H9 (cell line): ENCODE measurements at regions not wholly inside any gene's neighbourhood (a gene's known extent, or its start where the extent isn't known, plus 50 kb on each side); places are given as distances from the start of the nearest gene placed in this dataset.

Source experiments
- DNase-seq: peaks from one replicate; pipeline ENCODE4 v3.0.0-alpha.2; 2017
- H2AFZ ChIP-seq: one replicate; pipeline ENCODE4 v1.6.1; 2013; ENCODE audit warnings: mild to moderate bottlenecking, low read length, control low read depth, moderate library complexity
- H2AK5ac ChIP-seq: 2 replicates; pipeline ENCODE4 v1.6.1; 2013; ENCODE audit warnings: low read length, control low read depth, mixed read lengths; ENCODE audit not compliant: insufficient read length
- H2BK120ac ChIP-seq: one replicate; pipeline ENCODE4 v1.6.1; 2013; ENCODE audit warnings: low read depth, mild to moderate bottlenecking, low read length, control low read depth, inconsistent platforms; ENCODE audit not compliant: poor library complexity, severe bottlenecking
- H2BK12ac ChIP-seq: 2 replicates; pipeline ENCODE4 v1.6.1; 2013; ENCODE audit warnings: low read length, control low read depth, mixed read lengths, low read depth; ENCODE audit not compliant: insufficient read length
- H2BK15ac ChIP-seq: 2 replicates; pipeline ENCODE4 v1.6.1; 2013; ENCODE audit warnings: low read depth, low read length, control low read depth
- H2BK20ac ChIP-seq: one replicate; pipeline ENCODE4 v1.6.1; 2013; ENCODE audit warnings: low read depth, mild to moderate bottlenecking, low read length, control low read depth, inconsistent platforms; ENCODE audit not compliant: poor library complexity, severe bottlenecking
- H2BK5ac ChIP-seq: 2 replicates; pipeline ENCODE4 v1.6.1; 2013; ENCODE audit warnings: low read length, control low read depth, mixed read lengths; ENCODE audit not compliant: insufficient read length
- H3K14ac ChIP-seq: 2 replicates; pipeline ENCODE4 v1.6.1; 2013; ENCODE audit warnings: low read length, control low read depth; ENCODE audit not compliant: insufficient read depth
- H3K18ac ChIP-seq: 2 replicates; pipeline ENCODE4 v1.6.1; 2013; ENCODE audit warnings: low read depth, mild to moderate bottlenecking, mixed read lengths, low read length, control low read depth; ENCODE audit not compliant: insufficient read length
- H3K23ac ChIP-seq: 2 replicates; pipeline ENCODE4 v1.6.1; 2013; ENCODE audit warnings: low read length, control low read depth, mixed read lengths, low read depth; ENCODE audit not compliant: insufficient read length
- H3K23me2 ChIP-seq: 2 replicates; pipeline ENCODE4 v1.6.1; 2013; ENCODE audit warnings: low read depth, mild to moderate bottlenecking, mixed read lengths, low read length, control low read depth; ENCODE audit not compliant: insufficient read length, poor library complexity, severe bottlenecking
- H3K27ac ChIP-seq: 2 replicates; pipeline ENCODE4 v1.5.1; 2013; ENCODE audit warnings: low read length, control low read depth, mixed read lengths, low read depth; ENCODE audit not compliant: insufficient read length
- H3K27me3 ChIP-seq: 2 replicates; pipeline ENCODE4 v1.6.1; 2013; ENCODE audit warnings: low read length, control low read depth, inconsistent platforms; ENCODE audit not compliant: insufficient read depth
- H3K4ac ChIP-seq: 2 replicates; pipeline ENCODE4 v1.6.1; 2013; ENCODE audit warnings: low read depth, mild to moderate bottlenecking, control low read depth, inconsistent platforms, low read length, moderate library complexity
- H3K4me1 ChIP-seq: 2 replicates; pipeline ENCODE4 v1.6.1; 2013; ENCODE audit warnings: low read length, control low read depth, inconsistent platforms; ENCODE audit not compliant: insufficient read depth
- H3K4me2 ChIP-seq: 2 replicates; pipeline ENCODE4 v1.6.1; 2013; ENCODE audit warnings: low read length, control low read depth, mixed read lengths; ENCODE audit not compliant: insufficient read length, insufficient read depth
- H3K56ac ChIP-seq: 2 replicates; pipeline ENCODE4 v1.6.1; 2013; ENCODE audit warnings: low read depth, mild to moderate bottlenecking, mixed read lengths, low read length, control low read depth; ENCODE audit not compliant: insufficient read length
- H3K79me1 ChIP-seq: 2 replicates; pipeline ENCODE4 v1.6.1; 2013; ENCODE audit warnings: low read depth, mild to moderate bottlenecking, moderate library complexity, low read length, control low read depth, inconsistent platforms; ENCODE audit not compliant: insufficient read depth, poor library complexity, severe bottlenecking
- H3K79me2 ChIP-seq: 2 replicates; pipeline ENCODE4 v1.6.1; 2013; ENCODE audit warnings: low read length, control low read depth, inconsistent platforms; ENCODE audit not compliant: insufficient read depth
- H3K9ac ChIP-seq: 2 replicates; pipeline ENCODE4 v1.6.1; 2013; ENCODE audit warnings: low read length, control low read depth, mixed read lengths; ENCODE audit not compliant: insufficient read length; ENCODE audit errors: extremely low read depth
- H3K9me3 ChIP-seq: one replicate; pipeline ENCODE4 v1.6.1; 2013; ENCODE audit warnings: low read depth, low read length, inconsistent platforms; ENCODE audit not compliant: control insufficient read depth
- H3T11ph ChIP-seq: one replicate; pipeline ENCODE4 v1.6.1; 2013; ENCODE audit warnings: mild to moderate bottlenecking, low read length, control low read depth, inconsistent platforms
- H4K20me1 ChIP-seq: one replicate; pipeline ENCODE4 v1.6.1; 2013; ENCODE audit not compliant: control insufficient read depth, insufficient read length, insufficient read depth
- H4K5ac ChIP-seq: 2 replicates; pipeline ENCODE4 v1.6.1; 2013; ENCODE audit warnings: low read depth, mild to moderate bottlenecking, mixed read lengths, low read length, control low read depth; ENCODE audit not compliant: insufficient read length
- H4K8ac ChIP-seq: replicated peaks from 2 replicates; pipeline ENCODE4 v1.6.1; 2013; ENCODE audit warnings: low read length, control low read depth, mixed read lengths, low read depth; ENCODE audit not compliant: insufficient read length
- H4K91ac ChIP-seq: 2 replicates; pipeline ENCODE4 v1.6.1; 2013; ENCODE audit warnings: low read depth, mild to moderate bottlenecking, moderate library complexity, mixed read lengths, low read length, control low read depth; ENCODE audit not compliant: insufficient read length
- H3K27ac Mint-ChIP-seq, 3 experiments: 2 replicates in 2 of 3; 3 replicates in 1 of 3; pipeline ENCODE4 v1.8.0; 2020 to 2021; ENCODE audit warnings: mixed read lengths in 3 of 3, mild to moderate bottlenecking in 1 of 3, moderate library complexity in 1 of 3
- H3K27me3 Mint-ChIP-seq: 2 replicates; pipeline ENCODE4 v1.8.0; 2021; ENCODE audit warnings: low read depth, mild to moderate bottlenecking, moderate library complexity, mixed read lengths
- H3K36me3 Mint-ChIP-seq, 3 experiments: 2 replicates in 2 of 3; 3 replicates in 1 of 3; pipeline ENCODE4 v1.8.0; 2020 to 2021; ENCODE audit warnings: low read depth in 3 of 3, mixed read lengths in 3 of 3; ENCODE audit not compliant: insufficient read depth in 1 of 3
- H3K4me1 Mint-ChIP-seq, 2 experiments: 2 replicates each; pipeline ENCODE4 v1.8.0; 2020; ENCODE audit warnings: mixed read lengths in 2 of 2
- H3K4me3 Mint-ChIP-seq, 2 experiments: 2 replicates in 1 of 2; 3 replicates in 1 of 2; pipeline ENCODE4 v1.8.0; 2020 to 2021; ENCODE audit warnings: mild to moderate bottlenecking in 2 of 2, mixed read lengths in 2 of 2, moderate library complexity in 1 of 2
- H3K9me3 Mint-ChIP-seq, 2 experiments: 2 replicates in 1 of 2; 3 replicates in 1 of 2; pipeline ENCODE4 v1.8.0; 2020; ENCODE audit warnings: mild to moderate bottlenecking in 2 of 2, mixed read lengths in 2 of 2, moderate library complexity in 1 of 2
- WGBS: extraction: QIAGEN DNeasy Blood & Tissue Kit; methylation state at CpG from one replicate; pipeline ENCODE4 v1.1.7; 2013; ENCODE audit warnings: missing lambda C conversion rate, low lambda C conversion rate, mixed read lengths; ENCODE audit not compliant: insufficient read length; ENCODE audit errors: extremely low coverage; 5-methylcytosine and 5-hydroxymethylcytosine counted together
- TF ChIP-seq, protein P1 (sequence below): fragments of 200-600 bp; sonication (generic); conservative IDR thresholded peaks from 3 replicates; pipeline ENCODE4 v1.8.0; 2021; ENCODE audit warnings: antibody characterized with exemption, mild to moderate bottlenecking

- no peak overlapping the region for H3K27ac ChIP-seq
- H2AK5ac ChIP-seq = no peak overlapping the region
- H2BK20ac ChIP-seq = no peak overlapping the region
- no CpG with 5 or more reads among the region's 3 CpGs for WGBS
- no peak overlapping the region for H4K91ac ChIP-seq
- no peak overlapping the region for H4K5ac ChIP-seq
- no peaks in the 10 kb centered on the region for H3K9me3 ChIP-seq
- no peak overlapping the region for H3K14ac ChIP-seq
- Mint-ChIP-seq H3K27me3 (no peaks in the 10 kb centered on the region), H3K9me3 (no peaks in the 10 kb centered on the region), H3K27ac (no peak overlapping the region), H3K4me3 (no peak overlapping the region), H3K36me3 (no peaks in the 10 kb centered on the region), H3K4me1 (no peaks in the 10 kb centered on the region)
- no peak overlapping the region for H3K18ac ChIP-seq
- no peak overlapping the region for H4K8ac ChIP-seq
- no peak overlapping the region for H2BK5ac ChIP-seq
- no peaks in the 10 kb centered on the region for H3K4me1 ChIP-seq
- H3K23ac ChIP-seq = no peak overlapping the region
- H3K79me2 ChIP-seq = no peaks in the 10 kb centered on the region
- no peaks in the 10 kb centered on the region for H4K20me1 ChIP-seq
- H2AFZ ChIP-seq = no peak overlapping the region
- H2BK120ac ChIP-seq = no peak overlapping the region
- TF ChIP-seq, protein P1, sequence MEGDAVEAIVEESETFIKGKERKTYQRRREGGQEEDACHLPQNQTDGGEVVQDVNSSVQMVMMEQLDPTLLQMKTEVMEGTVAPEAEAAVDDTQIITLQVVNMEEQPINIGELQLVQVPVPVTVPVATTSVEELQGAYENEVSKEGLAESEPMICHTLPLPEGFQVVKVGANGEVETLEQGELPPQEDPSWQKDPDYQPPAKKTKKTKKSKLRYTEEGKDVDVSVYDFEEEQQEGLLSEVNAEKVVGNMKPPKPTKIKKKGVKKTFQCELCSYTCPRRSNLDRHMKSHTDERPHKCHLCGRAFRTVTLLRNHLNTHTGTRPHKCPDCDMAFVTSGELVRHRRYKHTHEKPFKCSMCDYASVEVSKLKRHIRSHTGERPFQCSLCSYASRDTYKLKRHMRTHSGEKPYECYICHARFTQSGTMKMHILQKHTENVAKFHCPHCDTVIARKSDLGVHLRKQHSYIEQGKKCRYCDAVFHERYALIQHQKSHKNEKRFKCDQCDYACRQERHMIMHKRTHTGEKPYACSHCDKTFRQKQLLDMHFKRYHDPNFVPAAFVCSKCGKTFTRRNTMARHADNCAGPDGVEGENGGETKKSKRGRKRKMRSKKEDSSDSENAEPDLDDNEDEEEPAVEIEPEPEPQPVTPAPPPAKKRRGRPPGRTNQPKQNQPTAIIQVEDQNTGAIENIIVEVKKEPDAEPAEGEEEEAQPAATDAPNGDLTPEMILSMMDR = no peak
- no peak overlapping the region for H3K9ac ChIP-seq
- no peak overlapping the region for H3K56ac ChIP-seq
- no peak for DNase-seq
- H2BK12ac ChIP-seq = no peak overlapping the region
- H3K27me3 ChIP-seq = no peaks in the 10 kb centered on the region
- no peaks in the 10 kb centered on the region for H3K23me2 ChIP-seq
- H2BK15ac ChIP-seq = no peak overlapping the region
- H3T11ph ChIP-seq = no peak overlapping the region
- H3K4me2 ChIP-seq = no peak overlapping the region
- no peak overlapping the region for H3K4ac ChIP-seq
- H3K79me1 ChIP-seq = no peaks in the 10 kb centered on the region
Measured at GRCh38 chr2:14717131-14717530, 84.6 kb downstream of the LRATD1 start.
